GM12874 (cell line): ENCODE measurements at regions not wholly inside any gene's neighbourhood (a gene's known extent, or its start where the extent isn't known, plus 50 kb on each side); places are given as distances from the start of the nearest gene placed in this dataset.

Experiments
- CTCF ChIP-seq: IDR thresholded peaks from 2 replicates; pipeline ENCODE4 v1.5.1; 2011; ENCODE audit warnings: low read depth, mild to moderate bottlenecking, control low read depth, low read length, moderate library complexity; ENCODE audit not compliant: insufficient read depth

- no peak for TF ChIP-seq CTCF
Observed at GRCh38 chr18:66990909-66991308, 387.0 kb upstream of the CDH19 start.

- no peak for TF ChIP-seq CTCF
Observed at GRCh38 chr18:66979009-66979408, 375.1 kb upstream of the CDH19 start.

GRCh38 chr18:66972681-66973080 lies 368.8 kb upstream of the CDH19 start:
- no peak for TF ChIP-seq CTCF

GRCh38 chr18:66971960-66972359 lies 368.1 kb upstream of the CDH19 start:
- no peak for TF ChIP-seq CTCF

GRCh38 chr18:66966171-66966570 lies 362.3 kb upstream of the CDH19 start:
- no peak for TF ChIP-seq CTCF

- TF ChIP-seq CTCF: no peak
Observed at GRCh38 chr18:66958309-66958708, 354.4 kb upstream of the CDH19 start.

GRCh38 chr18:66951750-66952149 lies 347.9 kb upstream of the CDH19 start:
- no peak for TF ChIP-seq CTCF

- TF ChIP-seq CTCF: no peak
Observed at GRCh38 chr18:66949419-66949818, 345.5 kb upstream of the CDH19 start.
